ENCODE measurements at regions not wholly inside any gene's neighbourhood (a gene's known extent, or its start where the extent isn't known, plus 50 kb on each side); places are given as distances from the start of the nearest gene placed in this dataset.

GRCh38 chr20:7449269-7449668 is 491.0 kb downstream of the HAO1 start:
- no peak overlapping the region for H3K27ac ChIP-seq (ENCODE audit: low read depth in 2 of 2, low read length in 2 of 2)
- no peak overlapping the region for H3K4me3 ChIP-seq (ENCODE audit: low read length in 3 of 3)
- no peaks in the 10 kb centered on the region for H3K9me3 ChIP-seq (ENCODE audit: control insufficient read depth in 2 of 3, insufficient read depth in 1 of 3, low read length in 3 of 3)
- H3K36me3 ChIP-seq (ENCODE audit: control insufficient read depth in 2 of 3, insufficient read depth in 3 of 3, low read length in 3 of 3) = no peaks in the 10 kb centered on the region
- FAIRE-seq = no peak
- intact Hi-C loops (cut with DNase I) = no loop called here
- no peaks in the 10 kb centered on the region for H3K27me3 ChIP-seq (ENCODE audit: control insufficient read depth, insufficient read depth, low read length)
- TF ChIP-seq, protein P1, sequence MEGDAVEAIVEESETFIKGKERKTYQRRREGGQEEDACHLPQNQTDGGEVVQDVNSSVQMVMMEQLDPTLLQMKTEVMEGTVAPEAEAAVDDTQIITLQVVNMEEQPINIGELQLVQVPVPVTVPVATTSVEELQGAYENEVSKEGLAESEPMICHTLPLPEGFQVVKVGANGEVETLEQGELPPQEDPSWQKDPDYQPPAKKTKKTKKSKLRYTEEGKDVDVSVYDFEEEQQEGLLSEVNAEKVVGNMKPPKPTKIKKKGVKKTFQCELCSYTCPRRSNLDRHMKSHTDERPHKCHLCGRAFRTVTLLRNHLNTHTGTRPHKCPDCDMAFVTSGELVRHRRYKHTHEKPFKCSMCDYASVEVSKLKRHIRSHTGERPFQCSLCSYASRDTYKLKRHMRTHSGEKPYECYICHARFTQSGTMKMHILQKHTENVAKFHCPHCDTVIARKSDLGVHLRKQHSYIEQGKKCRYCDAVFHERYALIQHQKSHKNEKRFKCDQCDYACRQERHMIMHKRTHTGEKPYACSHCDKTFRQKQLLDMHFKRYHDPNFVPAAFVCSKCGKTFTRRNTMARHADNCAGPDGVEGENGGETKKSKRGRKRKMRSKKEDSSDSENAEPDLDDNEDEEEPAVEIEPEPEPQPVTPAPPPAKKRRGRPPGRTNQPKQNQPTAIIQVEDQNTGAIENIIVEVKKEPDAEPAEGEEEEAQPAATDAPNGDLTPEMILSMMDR (IDR thresholded peaks at IDR 0.05; ENCODE audit: borderline replicate concordance, extremely low read depth, insufficient read depth) = no peak
- H3K9ac ChIP-seq (ENCODE audit: low read length in 3 of 3) = no peak overlapping the region
- no peaks in the 10 kb centered on the region for H3K4me1 ChIP-seq (ENCODE audit: control insufficient read depth in 2 of 3, insufficient read depth in 2 of 3, low read depth in 1 of 3, low read length in 3 of 3)
- DNase-seq = no peak

DNA sequence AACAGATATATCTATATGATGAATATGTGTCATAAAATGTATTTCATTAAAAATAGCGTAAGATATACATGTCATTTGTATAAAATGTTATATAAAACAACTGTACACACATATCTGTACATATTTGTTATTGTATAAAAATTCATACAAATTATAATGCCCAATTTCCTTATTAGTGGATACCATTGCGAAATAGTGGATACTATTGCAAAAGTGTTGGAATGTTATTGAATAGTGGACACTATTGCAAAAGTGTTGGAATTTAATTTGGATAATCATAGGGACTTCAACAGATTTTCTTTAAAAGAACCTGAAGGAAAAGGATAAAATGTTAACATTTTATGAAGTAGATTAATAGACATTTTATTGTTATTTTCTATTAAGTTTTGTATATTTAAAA is 487.4 kb downstream of the HAO1 start:
- no peaks in the 10 kb centered on the region for H3K36me3 ChIP-seq (ENCODE audit: control insufficient read depth in 2 of 3, insufficient read depth in 3 of 3, low read length in 3 of 3)
- no peak overlapping the region for H3K4me3 ChIP-seq (ENCODE audit: low read length in 3 of 3)
- no peak for FAIRE-seq
- no peak for DNase-seq
- H3K9ac ChIP-seq (ENCODE audit: low read length in 3 of 3) = no peak overlapping the region
- intact Hi-C loops (cut with DNase I) = no loop called here
- H3K9me3 ChIP-seq (ENCODE audit: control insufficient read depth in 2 of 3, insufficient read depth in 1 of 3, low read length in 3 of 3) = no peaks in the 10 kb centered on the region
- no peak overlapping the region for H3K27ac ChIP-seq (ENCODE audit: low read depth in 2 of 2, low read length in 2 of 2)
- TF ChIP-seq, protein P1 (IDR thresholded peaks at IDR 0.05; ENCODE audit: borderline replicate concordance, extremely low read depth, insufficient read depth) = no peak
- no peaks in the 10 kb centered on the region for H3K4me1 ChIP-seq (ENCODE audit: control insufficient read depth in 2 of 3, insufficient read depth in 2 of 3, low read depth in 1 of 3, low read length in 3 of 3)
- H3K27me3 ChIP-seq (ENCODE audit: control insufficient read depth, insufficient read depth, low read length) = no peaks in the 10 kb centered on the region

DNA sequence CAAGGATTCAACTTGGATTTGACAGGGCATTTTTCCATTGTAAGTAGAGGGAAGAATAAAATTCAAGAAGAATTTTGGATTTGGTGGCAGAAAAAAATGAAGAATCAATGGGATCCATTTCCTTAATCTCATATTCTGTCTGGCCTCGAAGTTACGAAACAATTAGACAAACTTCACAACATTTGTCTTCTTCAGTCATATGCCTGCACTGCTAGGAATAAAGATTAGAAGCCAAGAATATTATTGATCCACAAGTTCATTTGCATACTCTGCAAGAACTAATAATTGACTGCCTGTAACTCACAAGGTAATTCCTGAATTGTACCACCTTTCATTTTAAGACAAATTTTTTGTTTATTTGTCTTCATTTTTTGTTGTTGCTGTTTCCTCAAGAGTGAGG is 486.2 kb downstream of the HAO1 start:
- DNase-seq (no peak), FAIRE-seq (no peak)
- Histone ChIP-seq H3K36me3 (ENCODE audit: control insufficient read depth in 2 of 3, insufficient read depth in 3 of 3, low read length in 3 of 3) (no peaks in the 10 kb centered on the region), H3K4me3 (ENCODE audit: low read length in 3 of 3) (no peak overlapping the region), H3K27me3 (ENCODE audit: control insufficient read depth, insufficient read depth, low read length) (no peaks in the 10 kb centered on the region), H3K27ac (ENCODE audit: low read depth in 2 of 2, low read length in 2 of 2) (no peak overlapping the region), H3K9me3 (ENCODE audit: control insufficient read depth in 2 of 3, insufficient read depth in 1 of 3, low read length in 3 of 3) (no peaks in the 10 kb centered on the region), H3K4me1 (ENCODE audit: control insufficient read depth in 2 of 3, insufficient read depth in 2 of 3, low read depth in 1 of 3, low read length in 3 of 3) (no peaks in the 10 kb centered on the region), H3K9ac (ENCODE audit: low read length in 3 of 3) (no peak overlapping the region)
- intact Hi-C loops (cut with DNase I) = no loop called here
- TF ChIP-seq, protein P1 (IDR thresholded peaks at IDR 0.05; ENCODE audit: borderline replicate concordance, extremely low read depth, insufficient read depth) = no peak

GRCh38 chr20:7458459-7458858 is 481.8 kb downstream of the HAO1 start:
- Histone ChIP-seq H3K9ac (ENCODE audit: low read length in 3 of 3) (no peak overlapping the region), H3K4me3 (ENCODE audit: low read length in 3 of 3) (no peak overlapping the region), H3K9me3 (ENCODE audit: control insufficient read depth in 2 of 3, insufficient read depth in 1 of 3, low read length in 3 of 3) (no peaks in the 10 kb centered on the region), H3K4me1 (ENCODE audit: control insufficient read depth in 2 of 3, insufficient read depth in 2 of 3, low read depth in 1 of 3, low read length in 3 of 3) (no peaks in the 10 kb centered on the region), H3K36me3 (ENCODE audit: control insufficient read depth in 2 of 3, insufficient read depth in 3 of 3, low read length in 3 of 3) (no peaks in the 10 kb centered on the region), H3K27ac (ENCODE audit: low read depth in 2 of 2, low read length in 2 of 2) (no peak overlapping the region), H3K27me3 (ENCODE audit: control insufficient read depth, insufficient read depth, low read length) (no peaks in the 10 kb centered on the region)
- DNase-seq = no peak
- no peak for FAIRE-seq
- intact Hi-C loops (cut with DNase I) = no loop called here
- TF ChIP-seq, protein P1 (IDR thresholded peaks at IDR 0.05; ENCODE audit: borderline replicate concordance, extremely low read depth, insufficient read depth) = no peak
